ENCODE measurements at regions not wholly inside any gene's neighbourhood (a gene's known extent, or its start where the extent isn't known, plus 50 kb on each side); places are given as distances from the start of the nearest gene placed in this dataset.
"Not testable (repeated sequence)": the region's sequence is repeated elsewhere in the genome, so short reads cannot be mapped to it uniquely, and the experiment has no call there.

- DNase-seq (ENCODE audit: low read depth), result no peak
These were observed 289.6 kb upstream of the SGCD start for GRCh38 chr5:156037151-156037909.

GRCh38 chr5:156042726-156043125 lies 284.2 kb upstream of the SGCD start:
- DNase-seq (ENCODE audit: low read depth), result no peak

- no peak for DNase-seq (ENCODE audit: low read depth)
These were observed 283.6 kb upstream of the SGCD start for GRCh38 chr5:156043351-156043750.

DNA sequence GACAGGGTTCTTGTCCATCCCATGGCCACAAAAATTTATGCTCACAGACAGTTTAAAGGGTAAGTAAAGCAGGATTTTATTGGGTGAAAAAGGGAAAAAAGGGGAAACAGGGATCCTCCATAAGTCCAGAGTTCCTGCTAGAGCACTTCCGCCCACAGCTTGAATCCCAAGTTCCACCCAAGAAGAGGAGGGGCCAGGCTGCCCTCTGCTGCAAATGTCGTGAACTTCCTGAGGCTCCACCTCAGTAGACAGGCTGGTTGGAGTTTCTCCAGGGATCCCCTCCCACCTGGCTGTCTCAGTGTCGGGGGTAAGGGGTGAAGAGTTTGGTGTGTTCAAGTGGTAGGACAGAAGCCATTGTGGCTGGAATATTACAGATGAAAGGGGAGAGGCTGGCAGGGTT lies 275.0 kb upstream of the SGCD start:
- DNase-seq (ENCODE audit: low read depth), result no peak

GRCh38 chr5:156052656-156053055 lies 274.3 kb upstream of the SGCD start:
- DNase-seq (ENCODE audit: low read depth), result no peak

GRCh38 chr5:156053056-156053455 lies 273.9 kb upstream of the SGCD start:
- DNase-seq (ENCODE audit: low read depth), result no peak

DNA sequence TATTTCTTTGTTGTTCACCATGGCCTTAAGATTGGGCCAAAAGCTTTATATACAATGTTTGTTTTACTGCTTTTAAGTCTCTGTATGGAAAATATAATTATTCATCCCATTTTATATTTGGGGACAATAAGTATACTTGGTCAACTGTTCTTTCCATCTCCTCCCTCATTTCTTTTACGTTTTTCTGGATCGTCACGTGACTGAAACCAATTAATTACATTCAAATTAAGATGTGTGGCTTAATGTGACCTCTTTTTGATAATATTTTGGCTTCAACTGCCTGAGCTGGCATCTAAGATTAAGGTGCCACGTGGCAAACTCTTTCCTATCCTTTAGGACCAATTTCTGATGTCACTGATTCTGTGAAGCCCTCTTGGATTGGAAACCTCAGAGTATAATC lies 250.1 kb upstream of the SGCD start:
- DNase-seq (ENCODE audit: low read depth), result no peak

GRCh38 chr5:156087577-156088110 lies 239.3 kb upstream of the SGCD start:
- DNase-seq (ENCODE audit: low read depth), result no peak

DNA sequence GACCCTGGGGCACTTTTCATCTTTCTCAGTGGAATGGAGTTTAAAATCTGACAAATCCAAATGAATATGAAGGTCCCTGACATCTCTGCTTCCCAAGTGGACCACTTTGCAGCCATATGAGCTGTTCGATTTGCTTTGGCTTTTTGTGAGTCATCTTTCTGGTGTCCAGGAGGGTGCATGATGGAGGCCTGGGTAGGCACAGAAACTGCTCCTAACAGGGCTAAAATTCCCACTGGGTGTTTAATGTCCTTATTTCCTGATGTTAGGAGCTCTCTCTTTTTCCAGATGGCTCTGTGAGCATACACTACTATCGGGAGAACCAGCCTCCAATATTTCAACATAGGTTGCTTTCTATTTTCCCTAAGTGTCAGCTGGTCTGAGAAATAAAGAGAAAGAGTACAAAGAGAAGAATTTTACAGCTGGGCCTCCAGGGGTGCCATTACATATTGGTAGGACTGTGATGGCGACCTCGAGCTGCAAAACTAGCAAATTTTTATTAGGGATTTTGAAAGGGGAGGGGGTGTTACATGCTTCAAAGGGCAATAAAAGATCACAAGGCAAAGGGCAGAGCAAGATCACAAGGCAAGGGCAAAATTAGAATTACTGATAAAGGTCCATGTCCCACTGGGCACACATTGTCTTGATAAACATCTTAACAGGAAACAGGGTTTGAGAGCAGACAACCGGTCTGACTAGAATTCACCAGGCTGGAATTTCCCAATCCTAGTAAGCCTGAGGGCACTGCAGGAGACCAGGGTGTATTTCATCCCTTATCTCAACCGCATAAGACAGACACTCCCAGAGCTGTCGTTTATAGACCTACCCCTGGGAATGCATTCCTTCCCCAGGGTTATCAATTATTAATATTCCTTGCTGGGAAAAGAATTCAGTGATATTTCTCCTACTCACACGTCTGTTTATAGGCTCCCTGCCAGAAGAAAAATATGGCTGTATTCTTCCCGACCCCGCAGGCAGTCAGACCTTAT lies 236.7 kb upstream of the SGCD start:
- not testable (repeated sequence) for DNase-seq (ENCODE audit: low read depth)

DNA sequence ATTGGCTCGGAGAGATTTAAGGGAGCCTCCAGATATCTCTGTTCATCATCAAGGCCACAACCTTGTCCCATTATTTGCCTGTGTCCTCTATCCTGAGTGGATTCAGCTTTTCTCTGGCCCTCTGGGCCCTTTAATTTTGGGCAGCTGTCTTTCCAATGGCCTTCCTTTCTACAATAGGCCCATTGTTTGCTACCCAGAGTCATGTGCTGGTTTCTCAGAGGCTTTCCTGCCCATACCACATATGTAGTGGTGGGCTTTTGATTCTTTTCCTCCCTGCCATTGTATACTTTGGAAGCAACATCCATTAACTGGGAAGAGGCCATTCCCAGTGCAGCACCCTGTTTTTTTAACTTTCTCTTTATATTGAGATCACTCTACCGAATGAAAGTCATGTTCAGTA lies 233.9 kb upstream of the SGCD start:
- DNase-seq (ENCODE audit: low read depth), result no peak

DNA sequence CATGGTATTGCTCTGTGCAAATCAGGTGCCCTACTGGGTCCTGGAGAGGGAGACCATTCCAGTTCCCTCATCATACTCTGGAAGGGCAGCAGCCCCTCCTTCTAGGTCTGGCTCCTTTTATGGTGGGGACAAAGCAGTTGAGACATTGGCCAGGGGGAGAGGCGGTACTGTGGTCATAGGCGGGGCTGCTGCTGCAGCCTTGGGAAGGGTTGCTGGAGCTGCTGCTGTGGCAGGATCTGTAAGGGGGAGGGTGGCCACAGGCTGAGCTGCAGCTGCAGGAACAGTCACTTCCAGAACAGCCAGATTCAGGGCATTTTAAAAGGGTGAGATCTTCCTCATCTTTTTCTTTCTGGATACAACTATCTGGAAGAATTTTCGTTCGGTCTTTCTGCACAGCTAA lies 233.0 kb upstream of the SGCD start:
- DNase-seq (ENCODE audit: low read depth), result no peak

GRCh38 chr5:156095709-156096241 lies 231.2 kb upstream of the SGCD start:
- DNase-seq (ENCODE audit: low read depth), result no peak

DNA sequence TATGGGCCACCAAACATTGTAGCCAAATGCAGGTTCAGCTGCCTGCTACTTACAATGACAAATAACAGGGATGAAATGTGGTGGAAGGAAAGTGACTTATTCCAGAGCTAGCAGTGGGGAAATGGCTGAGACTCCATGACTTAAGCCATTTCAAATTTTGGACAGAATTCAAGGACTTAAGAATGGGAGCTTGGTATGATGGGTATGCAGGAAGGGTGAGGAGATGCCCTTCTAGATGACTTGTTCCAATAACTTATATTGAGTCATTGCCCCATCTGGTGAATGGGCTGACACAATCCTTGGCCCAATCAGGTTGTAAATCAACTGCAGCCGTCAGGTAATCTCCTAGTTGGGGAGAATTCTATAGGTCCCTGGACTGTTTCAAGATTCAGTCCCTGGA lies 230.7 kb upstream of the SGCD start:
- no peak for DNase-seq (ENCODE audit: low read depth)

DNA sequence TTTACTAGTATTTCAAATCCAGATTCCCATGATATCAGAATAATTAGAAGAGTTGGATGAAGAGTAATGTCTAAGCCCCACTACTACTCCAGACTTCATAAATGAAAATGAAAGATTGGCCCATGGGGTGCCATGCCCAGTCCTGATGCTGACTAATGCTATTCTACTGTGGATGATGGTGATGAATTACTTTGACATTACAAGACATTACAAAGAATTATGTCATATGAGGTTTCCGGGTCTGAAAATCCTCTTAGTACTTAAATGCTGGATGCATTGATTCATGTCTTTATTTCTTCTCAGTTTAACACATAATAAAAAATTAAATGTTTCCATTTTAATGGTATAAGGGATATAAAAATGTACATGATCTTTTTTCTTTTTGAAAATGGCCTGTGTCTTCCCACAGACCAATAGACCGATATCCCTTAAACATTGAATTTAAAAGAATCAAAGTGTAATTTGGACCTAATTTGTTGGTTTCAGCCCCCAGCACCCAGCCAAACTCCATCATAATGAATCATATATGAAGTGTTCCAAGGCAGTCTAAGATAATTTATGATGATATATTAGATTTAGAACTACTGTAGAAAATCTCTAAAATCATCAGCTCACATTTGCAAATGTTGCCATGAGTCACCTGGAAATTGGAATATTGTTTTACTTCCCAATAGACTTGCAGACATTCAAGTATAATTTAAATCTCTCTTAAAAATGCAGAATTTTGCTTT lies 223.6 kb upstream of the SGCD start:
- no peak for DNase-seq (ENCODE audit: low read depth)

GRCh38 chr5:156109317-156110023 lies 217.5 kb upstream of the SGCD start:
- no peak for DNase-seq (ENCODE audit: low read depth)

- no peak for DNase-seq (ENCODE audit: low read depth)
These were observed 207.3 kb upstream of the SGCD start for GRCh38 chr5:156119692-156120091.

- no peak for DNase-seq (ENCODE audit: low read depth)
These were observed 206.2 kb upstream of the SGCD start for GRCh38 chr5:156120777-156121176.

GRCh38 chr5:156121234-156121633 lies 205.7 kb upstream of the SGCD start:
- no peak for DNase-seq (ENCODE audit: low read depth)

DNA sequence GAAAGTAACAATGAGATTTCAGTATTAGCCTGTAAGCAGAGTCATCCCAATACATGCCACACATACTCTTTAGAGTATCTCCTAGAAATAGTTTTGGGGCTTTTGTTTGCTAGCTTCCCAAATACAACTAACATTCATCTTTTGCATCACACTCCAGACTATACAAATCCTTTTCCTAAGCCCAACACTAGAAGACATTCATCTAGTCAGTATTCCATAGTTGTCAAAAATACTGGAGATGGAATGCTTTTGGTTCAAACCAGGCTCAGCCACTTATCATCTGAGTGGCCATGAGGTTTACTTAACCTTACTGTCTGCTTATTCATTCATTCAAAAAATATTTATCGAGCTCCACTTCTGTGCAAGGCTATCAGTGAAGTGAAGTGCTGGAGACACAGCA lies 205.1 kb upstream of the SGCD start:
- no peak for DNase-seq (ENCODE audit: low read depth)

DNA sequence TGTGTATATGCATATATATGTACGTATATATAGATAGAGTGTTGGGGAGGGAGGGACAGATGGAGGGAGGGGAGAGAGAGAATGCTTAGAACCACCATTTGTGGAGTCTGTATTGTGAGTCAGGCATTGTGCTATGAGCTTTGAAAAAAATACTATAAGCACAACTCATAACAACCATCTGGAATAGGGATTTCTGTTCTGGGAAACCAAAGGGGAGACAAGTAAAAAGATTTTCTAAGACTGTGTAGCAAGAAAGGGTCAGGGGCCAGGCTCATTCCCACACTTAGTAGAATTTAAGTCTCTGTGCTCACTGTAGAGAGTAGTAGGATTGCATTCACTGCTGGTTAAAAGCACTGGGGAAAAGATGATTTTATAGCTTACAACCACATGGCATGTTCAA lies 202.3 kb upstream of the SGCD start:
- no peak for DNase-seq (ENCODE audit: low read depth)

DNA sequence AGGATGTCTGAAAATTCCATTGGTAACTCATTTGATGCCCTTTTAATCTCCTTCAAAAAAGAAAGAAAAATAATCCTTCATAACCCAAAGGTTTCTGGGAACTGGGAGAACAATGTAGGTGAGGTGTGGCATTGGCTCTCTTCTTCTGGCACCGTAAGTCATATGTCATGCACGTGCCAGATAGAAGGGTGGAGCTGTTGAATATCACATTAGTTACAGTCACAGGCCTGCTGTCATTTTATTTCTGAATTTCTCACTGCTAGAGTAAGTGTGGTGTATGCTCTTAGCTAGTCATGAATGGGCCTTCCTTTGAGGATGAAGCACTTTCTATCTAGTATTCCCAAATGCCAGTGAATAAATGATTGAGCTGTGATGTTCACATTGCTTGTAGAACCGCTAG lies 201.8 kb upstream of the SGCD start:
- no peak for DNase-seq (ENCODE audit: low read depth)

All from RPMI7951 (cell line).